Endothelial cell (in vitro differentiated cells): ENCODE measurements at regions not wholly inside any gene's neighbourhood (a gene's known extent, or its start where the extent isn't known, plus 50 kb on each side); places are given as distances from the start of the nearest gene placed in this dataset.
"Not testable (repeated sequence)": the region's sequence is repeated elsewhere in the genome, so short reads cannot be mapped to it uniquely, and the experiment has no call there.

ENCODE experiments used
- DNase-seq: peaks from one replicate; pipeline ENCODE4 v3.0.0; 2021; ENCODE audit warnings: low spot score
- H3K27ac Mint-ChIP-seq: one replicate; pipeline ENCODE4 v1.8.0; 2021; ENCODE audit warnings: mixed read lengths, inconsistent platforms; ENCODE audit not compliant: unreplicated experiment
- H3K27me3 Mint-ChIP-seq: one replicate; pipeline ENCODE4 v1.8.0; 2021; ENCODE audit warnings: mild to moderate bottlenecking, moderate library complexity, mixed read lengths, inconsistent platforms; ENCODE audit not compliant: unreplicated experiment
- H3K36me3 Mint-ChIP-seq: one replicate; pipeline ENCODE4 v1.8.0; 2021; ENCODE audit warnings: mild to moderate bottlenecking, low read depth, mixed read lengths, inconsistent platforms; ENCODE audit not compliant: unreplicated experiment
- H3K4me1 Mint-ChIP-seq: one replicate; pipeline ENCODE4 v1.8.0; 2021; ENCODE audit warnings: mild to moderate bottlenecking, mixed read lengths, inconsistent platforms; ENCODE audit not compliant: unreplicated experiment
- H3K4me3 Mint-ChIP-seq: one replicate; pipeline ENCODE4 v1.8.0; 2021; ENCODE audit warnings: mild to moderate bottlenecking, mixed read lengths, inconsistent platforms; ENCODE audit not compliant: unreplicated experiment
- H3K9me3 Mint-ChIP-seq: one replicate; pipeline ENCODE4 v1.8.0; 2021; ENCODE audit warnings: mixed read lengths, inconsistent platforms; ENCODE audit not compliant: unreplicated experiment
- CTCF ChIP-seq: fragments of 200-600 bp; sonication (generic); IDR thresholded peaks from one replicate; pipeline ENCODE4 v1.5.0; 2021; ENCODE audit warnings: antibody characterized with exemption; ENCODE audit not compliant: unreplicated experiment

DNA sequence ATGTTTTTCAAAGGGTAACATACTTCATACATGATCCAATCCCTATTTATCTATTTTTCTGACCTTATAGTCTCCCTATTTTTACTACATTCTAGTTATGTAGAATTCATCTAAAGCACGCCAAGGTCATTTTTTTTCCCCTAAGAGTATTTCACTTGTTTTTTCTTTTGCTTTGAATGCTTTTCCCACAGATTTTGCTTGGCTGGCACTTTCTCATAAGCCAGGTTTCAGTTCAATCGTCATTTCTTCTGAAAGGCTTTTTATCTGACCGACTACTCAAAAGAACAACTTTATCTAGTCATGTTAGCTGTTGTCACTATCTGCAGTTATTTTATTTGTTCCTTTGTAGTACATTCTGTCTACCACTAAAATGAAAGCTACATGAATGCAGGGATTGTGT lies 1274.6 kb downstream of the REEP3 start:
- Mint-ChIP-seq H3K27me3 (peaks cover 1% of the 10 kb centered on the region), H3K4me3 (no peak overlapping the region), H3K27ac (no peak overlapping the region)

GRCh38 chr10:64798297-64798696 lies 1277.1 kb downstream of the REEP3 start:
- peaks cover 1% of the 10 kb centered on the region for H3K9me3 Mint-ChIP-seq

More for the DNA sequence above, 1274.6 kb downstream of the REEP3 start:
- no peak for TF ChIP-seq CTCF
- DNase-seq: no peak
- H3K36me3 Mint-ChIP-seq: no peaks in the 10 kb centered on the region
- H3K9me3 Mint-ChIP-seq: no peaks in the 10 kb centered on the region
- no peaks in the 10 kb centered on the region for H3K4me1 Mint-ChIP-seq

GRCh38 chr10:64808233-64808632 lies 1287.0 kb downstream of the REEP3 start:
- H3K27ac Mint-ChIP-seq: not testable (repeated sequence)

More at GRCh38 chr10:64798297-64798696, 1277.1 kb downstream of the REEP3 start:
- no peaks in the 10 kb centered on the region for H3K4me1 Mint-ChIP-seq
- peaks cover 1% of the 10 kb centered on the region for H3K27me3 Mint-ChIP-seq
- no peak overlapping the region for H3K4me3 Mint-ChIP-seq
- no peak overlapping the region for H3K27ac Mint-ChIP-seq
- DNase-seq: no peak
- TF ChIP-seq CTCF: no peak
- no peaks in the 10 kb centered on the region for H3K36me3 Mint-ChIP-seq

GRCh38 chr10:64810046-64810445 lies 1288.8 kb downstream of the REEP3 start:
- not testable (repeated sequence) for H3K4me3 Mint-ChIP-seq, H3K9me3 Mint-ChIP-seq, H3K27ac Mint-ChIP-seq, H3K36me3 Mint-ChIP-seq, H3K27me3 Mint-ChIP-seq, DNase-seq, H3K4me1 Mint-ChIP-seq

More at GRCh38 chr10:64808233-64808632, 1287.0 kb downstream of the REEP3 start:
- not testable (repeated sequence) for H3K27me3 Mint-ChIP-seq, DNase-seq, H3K36me3 Mint-ChIP-seq, H3K9me3 Mint-ChIP-seq, H3K4me1 Mint-ChIP-seq, H3K4me3 Mint-ChIP-seq

GRCh38 chr10:64813391-64813790 lies 1292.2 kb downstream of the REEP3 start:
- Mint-ChIP-seq H3K27ac (no peak overlapping the region), H3K36me3 (no peaks in the 10 kb centered on the region), H3K27me3 (no peaks in the 10 kb centered on the region), H3K4me1 (no peaks in the 10 kb centered on the region), H3K4me3 (no peak overlapping the region), H3K9me3 (no peaks in the 10 kb centered on the region)
- no peak for TF ChIP-seq CTCF
- DNase-seq: no peak

- H3K9me3 Mint-ChIP-seq: no peaks in the 10 kb centered on the region
- no peak overlapping the region for H3K4me3 Mint-ChIP-seq
- no peak overlapping the region for H3K27ac Mint-ChIP-seq
- no peak for TF ChIP-seq CTCF
- no peak for DNase-seq
- no peaks in the 10 kb centered on the region for H3K36me3 Mint-ChIP-seq
- no peaks in the 10 kb centered on the region for H3K4me1 Mint-ChIP-seq
- no peaks in the 10 kb centered on the region for H3K27me3 Mint-ChIP-seq
Observed at GRCh38 chr10:64814201-64814600, 1293.0 kb downstream of the REEP3 start.
